ENCODE measurements at regions not wholly inside any gene's neighbourhood (a gene's known extent, or its start where the extent isn't known, plus 50 kb on each side); places are given as distances from the start of the nearest gene placed in this dataset.

DNA sequence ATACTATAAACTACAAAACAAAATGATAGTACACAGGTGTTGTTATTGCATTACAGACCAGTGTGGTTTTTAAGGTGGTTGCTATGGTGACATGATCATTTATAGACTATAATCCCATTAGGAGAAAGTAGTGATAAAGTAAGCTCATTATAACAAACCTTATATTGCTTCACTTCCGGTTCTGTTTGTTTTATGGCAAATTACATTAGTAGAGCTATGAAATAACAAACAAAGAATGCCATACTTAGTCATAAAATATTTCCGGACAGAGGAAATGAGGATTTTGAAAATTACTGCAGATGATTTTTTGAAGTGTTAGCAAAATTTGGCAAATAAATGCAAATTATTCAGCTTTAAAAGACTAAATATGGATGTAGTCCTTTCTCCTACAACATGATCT, 640.4 kb upstream of the ARPP21 start:
- CTCF ChIA-PET = no interaction called here
- Mint-ChIP-seq H3K4me1 (ENCODE audit: low read depth, unreplicated experiment) (peaks cover 16% of the 10 kb centered on the region), H3K36me3 (ENCODE audit: insufficient read depth, unreplicated experiment) (no peaks in the 10 kb centered on the region), H3K9me3 (ENCODE audit: low read depth, unreplicated experiment) (no peaks in the 10 kb centered on the region), H3K4me3 (ENCODE audit: low read depth, unreplicated experiment) (no peak overlapping the region), H3K27me3 (ENCODE audit: unreplicated experiment) (no peaks in the 10 kb centered on the region), H3K27ac (ENCODE audit: unreplicated experiment) (no peak overlapping the region)
- DNase-seq = no peak
- intact Hi-C loops (cut with micrococcal nuclease; ENCODE audit: unreplicated experiment) = loop anchor here (10.0 kb wide), 1 partner anchor 256 kb away; no protein-coding TSS in a partner anchor
- no TSS peak for BruUV-seq (replicated peaks)
- no peak for TF ChIP-seq CTCF (IDR thresholded peaks at IDR 0.05; ENCODE audit: unreplicated experiment)

DNA sequence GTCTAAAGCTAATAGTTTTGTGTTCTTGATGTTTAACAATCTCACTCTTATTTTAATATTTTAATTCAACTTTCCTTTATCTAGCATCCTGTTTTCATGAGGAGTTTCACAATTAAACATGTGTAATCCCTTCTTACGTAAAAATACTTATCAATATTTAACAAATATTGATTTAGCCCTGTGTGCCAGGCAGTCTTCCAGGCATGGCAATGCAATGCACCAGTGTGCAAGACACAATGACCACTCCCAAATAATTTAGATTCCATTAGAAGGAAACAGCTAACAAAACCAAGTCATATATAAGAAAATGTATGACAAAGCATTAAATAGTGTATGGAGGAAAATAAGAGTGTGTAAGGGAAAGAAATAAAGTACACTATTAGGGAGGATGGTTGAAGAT, 627.1 kb upstream of the ARPP21 start:
- peak overlapping the region; percentile 94 for H3K27ac Mint-ChIP-seq (ENCODE audit: unreplicated experiment)
- peaks cover 24% of the 10 kb centered on the region for H3K4me1 Mint-ChIP-seq (ENCODE audit: low read depth, unreplicated experiment)
- TF ChIP-seq CTCF (IDR thresholded peaks at IDR 0.05; ENCODE audit: unreplicated experiment) = no peak
- H3K4me3 Mint-ChIP-seq (ENCODE audit: low read depth, unreplicated experiment) = no peak overlapping the region
- CTCF ChIA-PET = no interaction called here
- peaks cover 3% of the 10 kb centered on the region for H3K9me3 Mint-ChIP-seq (ENCODE audit: low read depth, unreplicated experiment)
- H3K36me3 Mint-ChIP-seq (ENCODE audit: insufficient read depth, unreplicated experiment) = peaks cover 16% of the 10 kb centered on the region
- no TSS peak for BruUV-seq (replicated peaks)
- intact Hi-C loops (cut with micrococcal nuclease; ENCODE audit: unreplicated experiment) = no loop called here
- no peaks in the 10 kb centered on the region for H3K27me3 Mint-ChIP-seq (ENCODE audit: unreplicated experiment)
- peak; percentile 44 for DNase-seq

DNA sequence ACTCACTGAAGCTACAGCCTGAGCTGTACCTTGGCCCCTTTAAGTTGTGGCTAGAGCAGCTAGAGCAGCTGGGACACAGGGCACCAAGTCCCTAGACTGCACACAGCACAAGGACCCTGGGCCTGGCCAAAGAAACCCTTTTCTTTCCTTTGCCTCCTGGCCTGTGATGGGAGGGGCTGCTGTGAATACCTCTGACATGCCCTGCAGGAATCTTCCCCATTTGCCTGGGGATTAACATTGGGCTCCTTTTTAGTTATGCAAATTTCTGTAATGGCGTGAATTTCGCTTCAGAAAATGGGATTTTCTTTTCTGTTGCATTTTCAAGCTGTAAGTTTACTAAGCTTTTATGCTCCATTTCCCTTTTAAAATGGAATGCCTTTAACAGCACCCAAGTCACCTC, 611.2 kb upstream of the ARPP21 start:
- H3K36me3 Mint-ChIP-seq (ENCODE audit: insufficient read depth, unreplicated experiment) = no peaks in the 10 kb centered on the region
- no peak for DNase-seq
- H3K4me3 Mint-ChIP-seq (ENCODE audit: low read depth, unreplicated experiment) = no peak overlapping the region
- no peak for TF ChIP-seq CTCF (IDR thresholded peaks at IDR 0.05; ENCODE audit: unreplicated experiment)
- H3K27ac Mint-ChIP-seq (ENCODE audit: unreplicated experiment) = no peak overlapping the region
- CTCF ChIA-PET = no interaction called here
- intact Hi-C loops (cut with micrococcal nuclease; ENCODE audit: unreplicated experiment) = no loop called here
- BruUV-seq (replicated peaks) = no TSS peak
- no peaks in the 10 kb centered on the region for H3K4me1 Mint-ChIP-seq (ENCODE audit: low read depth, unreplicated experiment)
- no peaks in the 10 kb centered on the region for H3K27me3 Mint-ChIP-seq (ENCODE audit: unreplicated experiment)
- peaks cover 5% of the 10 kb centered on the region for H3K9me3 Mint-ChIP-seq (ENCODE audit: low read depth, unreplicated experiment)

- no peaks in the 10 kb centered on the region for H3K27me3 Mint-ChIP-seq (ENCODE audit: unreplicated experiment)
- DNase-seq = no peak
- no peak overlapping the region for H3K27ac Mint-ChIP-seq (ENCODE audit: unreplicated experiment)
- no peak for TF ChIP-seq CTCF (IDR thresholded peaks at IDR 0.05; ENCODE audit: unreplicated experiment)
- intact Hi-C loops (cut with micrococcal nuclease; ENCODE audit: unreplicated experiment) = no loop called here
- no peaks in the 10 kb centered on the region for H3K4me1 Mint-ChIP-seq (ENCODE audit: low read depth, unreplicated experiment)
- peaks cover 2% of the 10 kb centered on the region for H3K9me3 Mint-ChIP-seq (ENCODE audit: low read depth, unreplicated experiment)
- CTCF ChIA-PET = no interaction called here
- BruUV-seq (replicated peaks) = no TSS peak
- no peaks in the 10 kb centered on the region for H3K36me3 Mint-ChIP-seq (ENCODE audit: insufficient read depth, unreplicated experiment)
- no peak overlapping the region for H3K4me3 Mint-ChIP-seq (ENCODE audit: low read depth, unreplicated experiment)
Measured at GRCh38 chr3:35042210-35042991, 596.9 kb upstream of the ARPP21 start.

All from Calu3 (cell line).